Osteocyte (in vitro differentiated cells): ENCODE measurements at regions not wholly inside any gene's neighbourhood (a gene's known extent, or its start where the extent isn't known, plus 50 kb on each side); places are given as distances from the start of the nearest gene placed in this dataset.

Source experiments
- DNase-seq: peaks from one replicate; pipeline ENCODE4 v3.0.0; 2021; ENCODE audit warnings: mixed read lengths; ENCODE audit not compliant: unreplicated experiment; ENCODE audit errors: extremely low spot score
- H3K27ac Mint-ChIP-seq: one replicate; pipeline ENCODE4 v1.8.0; 2021; ENCODE audit warnings: mild to moderate bottlenecking, mixed read lengths; ENCODE audit not compliant: unreplicated experiment
- H3K27me3 Mint-ChIP-seq: one replicate; pipeline ENCODE4 v1.8.0; 2021; ENCODE audit warnings: mixed read lengths; ENCODE audit not compliant: unreplicated experiment
- H3K36me3 Mint-ChIP-seq: one replicate; pipeline ENCODE4 v1.8.0; 2021; ENCODE audit warnings: mixed read lengths; ENCODE audit not compliant: unreplicated experiment
- H3K4me1 Mint-ChIP-seq: one replicate; pipeline ENCODE4 v1.8.0; 2021; ENCODE audit warnings: mixed read lengths; ENCODE audit not compliant: unreplicated experiment
- H3K4me3 Mint-ChIP-seq: one replicate; pipeline ENCODE4 v1.8.0; 2021; ENCODE audit warnings: mild to moderate bottlenecking, moderate library complexity, mixed read lengths; ENCODE audit not compliant: unreplicated experiment
- H3K9me3 Mint-ChIP-seq: one replicate; pipeline ENCODE4 v1.8.0; 2021; ENCODE audit warnings: mixed read lengths; ENCODE audit not compliant: unreplicated experiment
- TF ChIP-seq, protein P1 (sequence below): fragments of 200-600 bp; sonication (generic); IDR thresholded peaks from 2 replicates; pipeline ENCODE4 v1.5.0; 2021; ENCODE audit warnings: antibody characterized with exemption, mild to moderate bottlenecking, moderate library complexity

DNA sequence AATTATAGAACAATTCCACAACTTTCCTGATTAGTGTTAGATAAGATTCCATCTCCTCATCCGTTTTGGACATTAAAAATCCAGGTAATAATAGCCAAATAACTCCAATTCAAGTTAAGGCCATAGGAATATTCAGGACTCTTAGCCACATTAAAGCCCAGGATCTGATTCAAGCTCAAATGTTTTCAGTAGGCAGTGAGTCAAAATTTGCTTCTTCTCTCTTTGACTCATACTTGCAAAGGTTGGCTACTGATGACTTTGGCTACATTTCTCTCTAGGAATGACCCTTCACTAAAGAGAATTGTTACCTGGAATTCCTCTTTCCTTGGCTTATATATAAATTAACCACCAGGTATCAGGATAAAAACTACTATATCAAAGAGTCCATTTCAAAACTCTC is 354.9 kb upstream of the HS3ST1 start:
- DNase-seq, result no peak
- peaks cover 8% of the 10 kb centered on the region for H3K9me3 Mint-ChIP-seq
- H3K27me3 Mint-ChIP-seq, result no peaks in the 10 kb centered on the region
- no peaks in the 10 kb centered on the region for H3K4me1 Mint-ChIP-seq
- H3K27ac Mint-ChIP-seq, result no peak overlapping the region
- H3K4me3 Mint-ChIP-seq, result no peak overlapping the region
- TF ChIP-seq, protein P1, sequence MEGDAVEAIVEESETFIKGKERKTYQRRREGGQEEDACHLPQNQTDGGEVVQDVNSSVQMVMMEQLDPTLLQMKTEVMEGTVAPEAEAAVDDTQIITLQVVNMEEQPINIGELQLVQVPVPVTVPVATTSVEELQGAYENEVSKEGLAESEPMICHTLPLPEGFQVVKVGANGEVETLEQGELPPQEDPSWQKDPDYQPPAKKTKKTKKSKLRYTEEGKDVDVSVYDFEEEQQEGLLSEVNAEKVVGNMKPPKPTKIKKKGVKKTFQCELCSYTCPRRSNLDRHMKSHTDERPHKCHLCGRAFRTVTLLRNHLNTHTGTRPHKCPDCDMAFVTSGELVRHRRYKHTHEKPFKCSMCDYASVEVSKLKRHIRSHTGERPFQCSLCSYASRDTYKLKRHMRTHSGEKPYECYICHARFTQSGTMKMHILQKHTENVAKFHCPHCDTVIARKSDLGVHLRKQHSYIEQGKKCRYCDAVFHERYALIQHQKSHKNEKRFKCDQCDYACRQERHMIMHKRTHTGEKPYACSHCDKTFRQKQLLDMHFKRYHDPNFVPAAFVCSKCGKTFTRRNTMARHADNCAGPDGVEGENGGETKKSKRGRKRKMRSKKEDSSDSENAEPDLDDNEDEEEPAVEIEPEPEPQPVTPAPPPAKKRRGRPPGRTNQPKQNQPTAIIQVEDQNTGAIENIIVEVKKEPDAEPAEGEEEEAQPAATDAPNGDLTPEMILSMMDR, result no peak
- no peaks in the 10 kb centered on the region for H3K36me3 Mint-ChIP-seq

DNA sequence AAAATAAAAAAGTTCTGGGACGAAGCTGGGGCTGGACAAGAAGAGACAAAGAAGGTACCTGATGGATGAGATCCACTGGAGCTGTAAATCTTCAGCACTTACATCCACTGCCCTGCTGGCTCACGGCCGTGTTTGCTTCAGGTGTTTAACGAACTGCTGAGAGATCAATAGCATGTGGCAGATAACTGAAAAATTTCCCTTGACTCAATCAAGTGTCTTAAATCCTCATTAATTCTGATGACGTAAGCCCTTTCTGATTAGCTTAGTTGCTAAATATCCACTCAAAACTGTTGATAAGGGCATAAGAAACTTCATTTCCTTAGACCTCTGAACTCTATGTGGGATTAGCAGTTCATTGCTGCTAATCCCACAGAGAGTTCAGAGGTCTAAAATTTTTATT is 354.2 kb upstream of the HS3ST1 start:
- H3K27ac Mint-ChIP-seq, result no peak overlapping the region
- no peak for DNase-seq
- H3K36me3 Mint-ChIP-seq, result no peaks in the 10 kb centered on the region
- no peaks in the 10 kb centered on the region for H3K4me1 Mint-ChIP-seq
- H3K9me3 Mint-ChIP-seq, result peaks cover 12% of the 10 kb centered on the region
- H3K4me3 Mint-ChIP-seq, result no peak overlapping the region
- H3K27me3 Mint-ChIP-seq, result no peaks in the 10 kb centered on the region
- TF ChIP-seq, protein P1, result no peak

DNA sequence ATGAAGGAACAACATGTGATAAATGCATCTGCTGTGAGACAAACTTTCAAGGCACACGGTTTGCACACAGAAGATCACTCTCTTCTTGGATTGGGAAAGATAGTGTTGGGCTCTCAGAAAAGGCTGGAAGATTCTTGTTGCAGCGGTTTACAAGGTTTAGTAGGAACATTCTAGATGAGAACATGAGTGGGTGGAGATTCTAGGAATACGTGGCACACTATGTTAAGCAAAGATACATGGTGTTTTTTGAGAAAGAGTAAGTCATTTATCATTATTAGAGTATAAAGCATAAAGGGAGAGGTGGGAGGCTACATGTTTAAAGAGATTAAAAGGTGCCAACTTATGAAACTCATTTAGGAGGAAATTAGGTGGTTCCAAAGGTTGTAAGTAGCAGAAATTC is 348.8 kb upstream of the HS3ST1 start:
- Mint-ChIP-seq H3K4me3 (no peak overlapping the region), H3K27me3 (no peaks in the 10 kb centered on the region), H3K9me3 (peaks cover 12% of the 10 kb centered on the region), H3K4me1 (no peaks in the 10 kb centered on the region), H3K36me3 (no peaks in the 10 kb centered on the region), H3K27ac (no peak overlapping the region)
- DNase-seq, result no peak
- TF ChIP-seq, protein P1, result no peak

DNA sequence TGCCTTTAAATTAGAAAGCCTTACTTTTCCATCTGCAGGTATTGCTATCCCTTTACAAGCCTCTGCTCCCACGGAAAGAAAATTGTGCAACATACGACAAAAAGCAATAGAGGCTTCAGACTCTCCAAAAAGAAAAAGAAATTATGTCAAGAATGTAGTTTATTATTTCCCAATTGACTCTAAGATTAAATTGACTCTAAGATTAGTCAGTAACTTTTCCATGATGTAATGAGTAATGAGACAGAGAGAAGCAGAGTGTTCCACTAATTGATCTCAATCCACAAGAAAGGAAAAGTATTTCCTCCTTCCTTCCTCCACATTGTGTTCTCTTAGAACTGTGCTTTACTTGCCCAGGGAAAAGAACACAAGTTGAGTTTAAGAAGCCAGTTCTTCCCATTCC is 345.7 kb upstream of the HS3ST1 start:
- Mint-ChIP-seq H3K27me3 (no peaks in the 10 kb centered on the region), H3K4me1 (no peaks in the 10 kb centered on the region), H3K36me3 (no peaks in the 10 kb centered on the region), H3K4me3 (no peak overlapping the region), H3K9me3 (peaks cover 4% of the 10 kb centered on the region), H3K27ac (no peak overlapping the region)
- DNase-seq, result no peak
- TF ChIP-seq, protein P1, result no peak

DNA sequence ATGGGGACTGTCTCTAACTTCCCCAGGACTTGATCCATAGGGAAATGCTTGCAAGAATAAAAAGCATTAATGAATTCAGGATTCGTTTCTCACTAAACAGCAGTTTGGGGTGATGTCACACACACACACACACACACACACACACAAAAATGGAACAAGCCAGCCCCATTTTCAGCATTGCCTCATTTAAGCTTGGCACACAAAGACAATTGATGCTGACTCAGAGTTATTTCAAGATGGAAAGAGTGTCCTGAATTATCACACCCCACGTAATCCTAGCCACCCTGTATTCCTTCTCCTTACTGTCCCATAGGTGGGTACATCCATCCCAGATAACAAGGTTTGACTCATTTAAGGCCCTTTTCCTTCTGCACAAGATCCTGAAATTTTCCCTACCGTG is 345.1 kb upstream of the HS3ST1 start:
- Mint-ChIP-seq H3K9me3 (peaks cover 4% of the 10 kb centered on the region), H3K27me3 (no peaks in the 10 kb centered on the region), H3K27ac (no peak overlapping the region), H3K4me3 (no peak overlapping the region), H3K36me3 (no peaks in the 10 kb centered on the region), H3K4me1 (no peaks in the 10 kb centered on the region)
- TF ChIP-seq, protein P1, result no peak
- DNase-seq, result no peak
